ENCODE measurements at regions not wholly inside any gene's neighbourhood (a gene's known extent, or its start where the extent isn't known, plus 50 kb on each side); places are given as distances from the start of the nearest gene placed in this dataset.
"Not testable (repeated sequence)": the region's sequence is repeated elsewhere in the genome, so short reads cannot be mapped to it uniquely, and the experiment has no call there.

GRCh38 chr10:3350617-3351258 lies 178.2 kb upstream of the PITRM1 start:
- no peak for DNase-seq (ENCODE audit: low read depth, low spot score)

- no peak for DNase-seq (ENCODE audit: low read depth, low spot score)
Measured at GRCh38 chr10:3350205-3350604, 177.6 kb upstream of the PITRM1 start.

GRCh38 chr10:3348564-3348963 lies 176.0 kb upstream of the PITRM1 start:
- DNase-seq (ENCODE audit: low read depth, low spot score): no peak

GRCh38 chr10:3347413-3348182 lies 175.0 kb upstream of the PITRM1 start:
- no peak for DNase-seq (ENCODE audit: low read depth, low spot score)

- no peak for DNase-seq (ENCODE audit: low read depth, low spot score)
Measured at GRCh38 chr10:3346851-3347250, 174.3 kb upstream of the PITRM1 start.

GRCh38 chr10:3342771-3343170 lies 170.2 kb upstream of the PITRM1 start:
- no peak for DNase-seq (ENCODE audit: low read depth, low spot score)

GRCh38 chr10:3340127-3340730 lies 167.6 kb upstream of the PITRM1 start:
- no peak for DNase-seq (ENCODE audit: low read depth, low spot score)

GRCh38 chr10:3339531-3339950 lies 167.0 kb upstream of the PITRM1 start:
- DNase-seq (ENCODE audit: low read depth, low spot score): no peak

GRCh38 chr10:3339121-3339520 lies 166.5 kb upstream of the PITRM1 start:
- DNase-seq (ENCODE audit: low read depth, low spot score): no peak

- no peak for DNase-seq (ENCODE audit: low read depth, low spot score)
Measured at GRCh38 chr10:3337741-3338140, 165.2 kb upstream of the PITRM1 start.

- no peak for DNase-seq (ENCODE audit: low read depth, low spot score)
Measured at GRCh38 chr10:3336673-3337293, 164.2 kb upstream of the PITRM1 start.

GRCh38 chr10:3333426-3333825 lies 160.8 kb upstream of the PITRM1 start:
- DNase-seq (ENCODE audit: low read depth, low spot score): no peak

- DNase-seq (ENCODE audit: low read depth, low spot score): no peak
Measured at GRCh38 chr10:3331690-3332230, 159.2 kb upstream of the PITRM1 start.

- DNase-seq (ENCODE audit: low read depth, low spot score): no peak
Measured at GRCh38 chr10:3331187-3331586, 158.6 kb upstream of the PITRM1 start.

- DNase-seq (ENCODE audit: low read depth, low spot score): no peak
Measured at GRCh38 chr10:3330663-3331062, 158.1 kb upstream of the PITRM1 start.

- no peak for DNase-seq (ENCODE audit: low read depth, low spot score)
Measured at GRCh38 chr10:3325954-3326750, 153.6 kb upstream of the PITRM1 start.

GRCh38 chr10:3324612-3325038 lies 152.0 kb upstream of the PITRM1 start:
- DNase-seq (ENCODE audit: low read depth, low spot score): no peak

- DNase-seq (ENCODE audit: low read depth, low spot score): no peak
Measured at GRCh38 chr10:3323865-3324498, 151.4 kb upstream of the PITRM1 start.

- DNase-seq (ENCODE audit: low read depth, low spot score): no peak
Measured at GRCh38 chr10:3321123-3321522, 148.5 kb upstream of the PITRM1 start.

- no peak for DNase-seq (ENCODE audit: low read depth, low spot score)
Measured at GRCh38 chr10:3319811-3320226, 147.2 kb upstream of the PITRM1 start.

- not testable (repeated sequence) for DNase-seq (ENCODE audit: low read depth, low spot score)
Measured at GRCh38 chr10:3318480-3318807, 145.9 kb upstream of the PITRM1 start.

All from activated naive CD8-positive, alpha-beta T cell treated with anti-CD3 and anti-CD28 coated beads, Interleukin-2, amount 50 U/mL, for 16 hours (primary cell).